HCT116 (cell line): ENCODE measurements at regions not wholly inside any gene's neighbourhood (a gene's known extent, or its start where the extent isn't known, plus 50 kb on each side); places are given as distances from the start of the nearest gene placed in this dataset.

Experiments used
- CEBPB ChIP-seq: IDR thresholded peaks from 2 replicates; pipeline ENCODE4 v1.6.1; 2012; ENCODE audit warnings: low read depth
- EZH2 ChIP-seq: fragments of 200-600 bp; sonication (generic); IDR thresholded peaks from 2 replicates; pipeline ENCODE4 v1.6.1; 2017; ENCODE audit warnings: antibody characterized with exemption, mixed run types
- EZH2phosphoT487 ChIP-seq: fragments of 200-600 bp; IDR thresholded peaks from 2 replicates; pipeline ENCODE4 v1.6.1; 2018; ENCODE audit warnings: antibody characterized with exemption, borderline replicate concordance
- FOSL1 ChIP-seq: IDR thresholded peaks from 2 replicates; pipeline ENCODE4 v1.6.1; 2012; ENCODE audit warnings: low read depth
- JUND ChIP-seq: IDR thresholded peaks from 2 replicates; pipeline ENCODE4 v1.6.1; 2012
- POLR2AphosphoS5 ChIP-seq: IDR thresholded peaks from 2 replicates; pipeline ENCODE4 v1.6.1; 2011; ENCODE audit warnings: mild to moderate bottlenecking, low read depth, low read length, moderate library complexity
- RAD21 ChIP-seq: IDR thresholded peaks from 2 replicates; pipeline ENCODE4 v1.6.1; 2012; ENCODE audit warnings: low read depth, mild to moderate bottlenecking
- SIN3A ChIP-seq: IDR thresholded peaks from 2 replicates; pipeline ENCODE4 v1.6.1; 2012; ENCODE audit warnings: low read depth
- SP1 ChIP-seq: IDR thresholded peaks from 2 replicates; pipeline ENCODE4 v1.6.1; 2012; ENCODE audit warnings: low read depth
- TCF7L2 ChIP-seq: IDR thresholded peaks from 2 replicates; pipeline ENCODE4 v1.7.0; 2011; ENCODE audit warnings: borderline replicate concordance, inconsistent platforms; ENCODE audit not compliant: insufficient read depth, insufficient read length; ENCODE audit errors: extremely low read depth
- ZNF274 ChIP-seq: fragments of 200-500 bp; sonication (Bioruptor generic); IDR thresholded peaks from 2 replicates; pipeline ENCODE4 v1.6.1; 2014; ENCODE audit warnings: mild to moderate bottlenecking, low read depth, low read length, inconsistent platforms
- TF ChIP-seq, protein P1 (sequence below), 3 experiments: fragments of 200-600 bp in 1 of 3; sonication (generic) in 1 of 3; IDR thresholded peaks in 2 of 3; conservative IDR thresholded peaks in 1 of 3; 2 replicates each; pipeline ENCODE4 v1.5.1; 2012 to 2017; ENCODE audit warnings: low read depth in 2 of 3, low read length in 2 of 3, antibody characterized with exemption in 1 of 3, borderline replicate concordance in 1 of 3, control low read depth in 1 of 3, mild to moderate bottlenecking in 1 of 3, mixed read lengths in 1 of 3, mixed run types in 1 of 3, moderate library complexity in 1 of 3; ENCODE audit not compliant: insufficient read depth in 1 of 3
- TF ChIP-seq, protein P2 (sequence below): IDR thresholded peaks from 2 replicates; pipeline ENCODE4 v1.6.1; 2012
- TF ChIP-seq, protein P3 (sequence below): IDR thresholded peaks from 2 replicates; pipeline ENCODE4 v1.6.1; 2012

DNA sequence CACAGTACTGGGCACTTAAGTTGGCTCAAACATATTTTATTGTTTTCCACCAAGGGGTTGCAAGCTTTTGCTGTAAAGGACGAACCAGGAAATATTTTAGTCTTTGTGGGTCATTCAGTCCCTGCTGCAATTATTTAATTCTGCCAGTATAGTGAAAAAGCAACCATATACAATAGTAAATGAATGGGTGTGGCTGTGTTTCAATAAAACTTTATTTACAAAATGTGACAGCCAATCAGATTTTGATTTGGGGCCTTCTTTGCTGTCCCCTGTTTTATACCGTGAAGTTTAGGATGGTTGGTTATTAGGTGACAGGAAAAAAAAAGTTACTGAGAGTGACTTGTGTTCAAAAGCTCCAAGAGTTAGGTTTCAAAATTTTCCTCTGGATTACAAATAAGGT is 956.4 kb downstream of the AACS start:
- TF ChIP-seq, protein P1, sequence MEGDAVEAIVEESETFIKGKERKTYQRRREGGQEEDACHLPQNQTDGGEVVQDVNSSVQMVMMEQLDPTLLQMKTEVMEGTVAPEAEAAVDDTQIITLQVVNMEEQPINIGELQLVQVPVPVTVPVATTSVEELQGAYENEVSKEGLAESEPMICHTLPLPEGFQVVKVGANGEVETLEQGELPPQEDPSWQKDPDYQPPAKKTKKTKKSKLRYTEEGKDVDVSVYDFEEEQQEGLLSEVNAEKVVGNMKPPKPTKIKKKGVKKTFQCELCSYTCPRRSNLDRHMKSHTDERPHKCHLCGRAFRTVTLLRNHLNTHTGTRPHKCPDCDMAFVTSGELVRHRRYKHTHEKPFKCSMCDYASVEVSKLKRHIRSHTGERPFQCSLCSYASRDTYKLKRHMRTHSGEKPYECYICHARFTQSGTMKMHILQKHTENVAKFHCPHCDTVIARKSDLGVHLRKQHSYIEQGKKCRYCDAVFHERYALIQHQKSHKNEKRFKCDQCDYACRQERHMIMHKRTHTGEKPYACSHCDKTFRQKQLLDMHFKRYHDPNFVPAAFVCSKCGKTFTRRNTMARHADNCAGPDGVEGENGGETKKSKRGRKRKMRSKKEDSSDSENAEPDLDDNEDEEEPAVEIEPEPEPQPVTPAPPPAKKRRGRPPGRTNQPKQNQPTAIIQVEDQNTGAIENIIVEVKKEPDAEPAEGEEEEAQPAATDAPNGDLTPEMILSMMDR (IDR thresholded peaks at IDR 0.05 in 2 of 3, conservative IDR thresholded peaks at IDR 0.05 in 1 of 3; ENCODE audit: borderline replicate concordance in 1 of 3, insufficient read depth in 1 of 3, low read depth in 2 of 3, low read length in 2 of 3), result no peak
- TF ChIP-seq EZH2 (no peak), CEBPB (no peak), POLR2AphosphoS5 (no peak), EZH2phosphoT487 (no peak), ZNF274 (no peak), SIN3A (no peak), FOSL1 (no peak), SP1 (no peak), RAD21 (no peak), TCF7L2 (no peak), JUND (no peak)
- TF ChIP-seq, protein P2, sequence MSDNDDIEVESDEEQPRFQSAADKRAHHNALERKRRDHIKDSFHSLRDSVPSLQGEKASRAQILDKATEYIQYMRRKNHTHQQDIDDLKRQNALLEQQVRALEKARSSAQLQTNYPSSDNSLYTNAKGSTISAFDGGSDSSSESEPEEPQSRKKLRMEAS, result no peak
- TF ChIP-seq, protein P3, sequence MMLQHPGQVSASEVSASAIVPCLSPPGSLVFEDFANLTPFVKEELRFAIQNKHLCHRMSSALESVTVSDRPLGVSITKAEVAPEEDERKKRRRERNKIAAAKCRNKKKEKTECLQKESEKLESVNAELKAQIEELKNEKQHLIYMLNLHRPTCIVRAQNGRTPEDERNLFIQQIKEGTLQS, result no peak
